Stomach (tissue), 8 donors: ENCODE measurements at regions not wholly inside any gene's neighbourhood (a gene's known extent, or its start where the extent isn't known, plus 50 kb on each side); places are given as distances from the start of the nearest gene placed in this dataset.

Source experiments
- DNase-seq, 2 donors: peaks; one replicate each; pipeline versions ENCODE4 v3.0.0 to v3.0.0-alpha.2; 2013 to 2019
- H3K27ac ChIP-seq, 5 donors: fragments of 200-600 bp in 4 of 5; sonication (generic) in 4 of 5; one replicate each; pipeline ENCODE4 v1.5.1; 2013 to 2019; ENCODE audit warnings: mild to moderate bottlenecking in 1 of 5, moderate library complexity in 1 of 5
- H3K27me3 ChIP-seq, 3 donors: fragments of 200-600 bp; sonication (generic); one replicate each; pipeline ENCODE4 v1.5.1; 2017 to 2019; ENCODE audit warnings: mixed run types in 1 of 3
- H3K36me3 ChIP-seq, 4 donors: fragments of 200-600 bp; sonication (generic); 1 replicate in 3 of 4; 2 replicates in 1 of 4; pipeline ENCODE4 v1.5.1; 2016 to 2019
- H3K4me1 ChIP-seq, 4 donors: fragments of 200-600 bp; sonication (generic); one replicate each; pipeline ENCODE4 v1.5.1; 2016 to 2019
- H3K4me3 ChIP-seq, 4 donors: fragments of 200-600 bp; sonication (generic) in 3 of 4; one replicate each; pipeline ENCODE4 v1.5.1; 2016 to 2019; ENCODE audit warnings: mild to moderate bottlenecking in 1 of 4
- H3K9me3 ChIP-seq, 4 donors: fragments of 200-600 bp; sonication (generic); one replicate each; pipeline ENCODE4 v1.5.1; 2016 to 2019
- CTCF ChIP-seq, 7 experiments: fragments of 450-650 bp in 4 of 7; fragments of 200-600 bp in 3 of 7; sonication (generic) in 3 of 7; IDR thresholded peaks; one replicate each; pipeline ENCODE4 v1.5.1; 2016 to 2019; ENCODE audit warnings: antibody characterized with exemption in 7 of 7, control low read depth in 2 of 7, mild to moderate bottlenecking in 1 of 7
- EP300 ChIP-seq: sonication (generic); formaldehyde crosslinking; IDR thresholded peaks from one replicate; pipeline ENCODE4 v1.6.1; 2017; ENCODE audit warnings: antibody characterized with exemption
- POLR2A ChIP-seq, 4 donors: fragments of 450-650 bp; IDR thresholded peaks; one replicate each; pipeline ENCODE4 v1.6.1; 2016; ENCODE audit warnings: antibody characterized with exemption in 4 of 4, control low read depth in 2 of 4, mild to moderate bottlenecking in 1 of 4, moderate library complexity in 1 of 4
- POLR2AphosphoS5 ChIP-seq, 3 donors: sonication (generic); formaldehyde crosslinking; IDR thresholded peaks; one replicate each; pipeline ENCODE4 v1.6.1; 2016; ENCODE audit warnings: antibody characterized with exemption in 3 of 3
- WGBS, 5 donors: extraction: QIAGEN DNeasy Blood & Tissue Kit in 3 of 5; methylation state at CpG; one replicate each; pipeline versions ENCODE4 v1.1.5 to v1.1.7; 2013 to 2018; 5-methylcytosine and 5-hydroxymethylcytosine counted together
- intact Hi-C: fragments of 100-400 bp; cut with DNase I; formaldehyde crosslinking; loops from one replicate; pipeline ENCODE4 v1.15.1; 2023; ENCODE audit warnings: low total_unique reads
- donor health status: healthy with polysubstance abuse.
- donor health status: Bipolar disorder and iron deficiency.
- donor health status: healthy.

GRCh38 chr18:29056800-29057199, 879.9 kb upstream of the CDH2 start:
- intact Hi-C loops, result no loop called here
- TF ChIP-seq EP300 (no peak), CTCF (IDR thresholded peaks at IDR 0.05) (no peak), POLR2AphosphoS5 (IDR thresholded peaks at IDR 0.05) (no peak)
- Histone ChIP-seq H3K4me1 (no peaks in the 10 kb centered on the region), H3K27ac (no peak overlapping the region), H3K36me3 (no peaks in the 10 kb centered on the region), H3K9me3 (peaks cover 0 to 7% (median 0%) of the 10 kb centered on the region in 4 donors), H3K4me3 (no peak overlapping the region), H3K27me3 (no peaks in the 10 kb centered on the region)
- no peak for DNase-seq
- 63 to 80% (median 74%) methylated on average over 2 of the region's 2 CpGs for WGBS, 5 donors

GRCh38 chr18:29041976-29042375, 865.0 kb upstream of the CDH2 start:
- no peak for DNase-seq
- Histone ChIP-seq H3K36me3 (no peaks in the 10 kb centered on the region), H3K27me3 (no peaks in the 10 kb centered on the region), H3K4me3 (no peak overlapping the region), H3K27ac (no peak overlapping the region), H3K4me1 (no peaks in the 10 kb centered on the region), H3K9me3 (peaks cover 0 to 13% (median under 1%) of the 10 kb centered on the region in 4 donors)
- intact Hi-C loops, result no loop called here
- 84 to 97% (median 89%) methylated on average over 1 of the region's 1 CpG for WGBS, 5 donors
- no peak for TF ChIP-seq EP300
- no peak for TF ChIP-seq POLR2AphosphoS5 (IDR thresholded peaks at IDR 0.05)
- no peak for TF ChIP-seq POLR2A (IDR thresholded peaks at IDR 0.05)
- no peak for TF ChIP-seq CTCF (IDR thresholded peaks at IDR 0.05)

- intact Hi-C loops, result no loop called here
- Histone ChIP-seq H3K36me3 (no peaks in the 10 kb centered on the region), H3K9me3 (no peaks in the 10 kb centered on the region), H3K4me1 (no peaks in the 10 kb centered on the region), H3K4me3 (no peak overlapping the region), H3K27ac (no peak overlapping the region), H3K27me3 (no peaks in the 10 kb centered on the region)
- no peak for TF ChIP-seq EP300
- no peak for TF ChIP-seq CTCF (IDR thresholded peaks at IDR 0.05)
- no peak for TF ChIP-seq POLR2A (IDR thresholded peaks at IDR 0.05)
- TF ChIP-seq POLR2AphosphoS5 (IDR thresholded peaks at IDR 0.05), result no peak
- no peak for DNase-seq
- 67 to 82% (median 72%) methylated on average over 3 of the region's 3 CpGs for WGBS, 5 donors
Observed at GRCh38 chr18:29034113-29034856, 857.4 kb upstream of the CDH2 start.

GRCh38 chr18:29028560-29028959, 851.6 kb upstream of the CDH2 start:
- H3K9me3 ChIP-seq, result no peaks in the 10 kb centered on the region
- no peak for DNase-seq
- no peaks in the 10 kb centered on the region for H3K27me3 ChIP-seq
- TF ChIP-seq EP300 (no peak), CTCF (IDR thresholded peaks at IDR 0.05) (no peak), POLR2AphosphoS5 (IDR thresholded peaks at IDR 0.05) (no peak), POLR2A (IDR thresholded peaks at IDR 0.05) (no peak)
- no peak overlapping the region for H3K4me3 ChIP-seq
- 54 to 69% (median 61%) methylated on average over 1 of the region's 1 CpG for WGBS, 5 donors
- H3K4me1 ChIP-seq, result no peaks in the 10 kb centered on the region
- H3K36me3 ChIP-seq, result no peaks in the 10 kb centered on the region
- H3K27ac ChIP-seq, result no peak overlapping the region
- intact Hi-C loops, result no loop called here
